Mucosa of descending colon (tissue), 3 donors: ENCODE measurements at regions not wholly inside any gene's neighbourhood (a gene's known extent, or its start where the extent isn't known, plus 50 kb on each side); places are given as distances from the start of the nearest gene placed in this dataset.

Experiments
- ATAC-seq: fragments of 200-7000 bp; cut with Tn5 transposase; one replicate; pipeline ENCODE4 v1.9.1; 2020; ENCODE audit warnings: mild to moderate bottlenecking, moderate library complexity
- DNase-seq, 3 donors: peaks; one replicate each; pipeline ENCODE4 v3.0.0-alpha.2; 2020
- H3K36me3 ChIP-seq: fragments of 200-600 bp; one replicate; pipeline ENCODE4 v1.8.0; 2021; ENCODE audit warnings: low read depth, mild to moderate bottlenecking
- H3K4me1 ChIP-seq: fragments of 200-600 bp; one replicate; pipeline ENCODE4 v1.8.0; 2021; ENCODE audit warnings: low read depth, mild to moderate bottlenecking
- H3K4me3 ChIP-seq: fragments of 200-600 bp; one replicate; pipeline ENCODE4 v1.8.0; 2021; ENCODE audit warnings: mild to moderate bottlenecking
- H3K9me3 ChIP-seq: fragments of 200-600 bp; one replicate; pipeline ENCODE4 v1.8.0; 2021; ENCODE audit warnings: mild to moderate bottlenecking
- intact Hi-C, 2 donors: fragments of 100-400 bp; cut with DNase I in 1 of 2; cut with micrococcal nuclease in 1 of 2; formaldehyde crosslinking; loops; one replicate each; pipeline versions ENCODE4 v1.11.0 to v1.11.1; 2022; cut with DNase I, micrococcal nuclease
- TF ChIP-seq, protein P1 (sequence below): fragments of 200-600 bp; IDR thresholded peaks from one replicate; pipeline ENCODE4 v1.8.0; 2022; ENCODE audit warnings: antibody characterized with exemption, mild to moderate bottlenecking
- donor health status: DM: no; HTN: no; CAD: no; lungs with moderate emphysema.
- donor health status: DM: no; HTN: no; CAD: no.
- donor health status: DM: no; HTN: yes; CAD: no.

- TF ChIP-seq, protein P1, sequence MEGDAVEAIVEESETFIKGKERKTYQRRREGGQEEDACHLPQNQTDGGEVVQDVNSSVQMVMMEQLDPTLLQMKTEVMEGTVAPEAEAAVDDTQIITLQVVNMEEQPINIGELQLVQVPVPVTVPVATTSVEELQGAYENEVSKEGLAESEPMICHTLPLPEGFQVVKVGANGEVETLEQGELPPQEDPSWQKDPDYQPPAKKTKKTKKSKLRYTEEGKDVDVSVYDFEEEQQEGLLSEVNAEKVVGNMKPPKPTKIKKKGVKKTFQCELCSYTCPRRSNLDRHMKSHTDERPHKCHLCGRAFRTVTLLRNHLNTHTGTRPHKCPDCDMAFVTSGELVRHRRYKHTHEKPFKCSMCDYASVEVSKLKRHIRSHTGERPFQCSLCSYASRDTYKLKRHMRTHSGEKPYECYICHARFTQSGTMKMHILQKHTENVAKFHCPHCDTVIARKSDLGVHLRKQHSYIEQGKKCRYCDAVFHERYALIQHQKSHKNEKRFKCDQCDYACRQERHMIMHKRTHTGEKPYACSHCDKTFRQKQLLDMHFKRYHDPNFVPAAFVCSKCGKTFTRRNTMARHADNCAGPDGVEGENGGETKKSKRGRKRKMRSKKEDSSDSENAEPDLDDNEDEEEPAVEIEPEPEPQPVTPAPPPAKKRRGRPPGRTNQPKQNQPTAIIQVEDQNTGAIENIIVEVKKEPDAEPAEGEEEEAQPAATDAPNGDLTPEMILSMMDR = no peak
- intact Hi-C loops = no loop called here
- no peak for DNase-seq
- no peaks in the 10 kb centered on the region for H3K4me1 ChIP-seq
- no peaks in the 10 kb centered on the region for H3K36me3 ChIP-seq
- no peaks in the 10 kb centered on the region for H3K9me3 ChIP-seq
- no peak for ATAC-seq
- H3K4me3 ChIP-seq = no peak overlapping the region
Observed at GRCh38 chr18:75133721-75134610, 75.0 kb downstream of the PTGR3 start.

- TF ChIP-seq, protein P1 = no peak
- H3K36me3 ChIP-seq = no peaks in the 10 kb centered on the region
- no peak for DNase-seq
- H3K4me1 ChIP-seq = no peaks in the 10 kb centered on the region
- no peak overlapping the region for H3K4me3 ChIP-seq
- H3K9me3 ChIP-seq = no peaks in the 10 kb centered on the region
- intact Hi-C loops = no loop called here
- ATAC-seq = no peak
Observed at GRCh38 chr18:75132931-75133525, 75.9 kb downstream of the PTGR3 start.

- H3K9me3 ChIP-seq = no peaks in the 10 kb centered on the region
- H3K4me1 ChIP-seq = peaks cover 2% of the 10 kb centered on the region
- ATAC-seq (no peak), DNase-seq (no peak)
- H3K36me3 ChIP-seq = no peaks in the 10 kb centered on the region
- TF ChIP-seq, protein P1 = no peak
- H3K4me3 ChIP-seq = no peak overlapping the region
- intact Hi-C loops = no loop called here
Observed at GRCh38 chr18:75132098-75132870, 76.7 kb downstream of the PTGR3 start.

GRCh38 chr18:75131381-75132000, 77.4 kb downstream of the PTGR3 start:
- H3K36me3 ChIP-seq = no peaks in the 10 kb centered on the region
- ATAC-seq = no peak
- TF ChIP-seq, protein P1 = no peak
- intact Hi-C loops = no loop called here
- H3K4me3 ChIP-seq = no peak overlapping the region
- DNase-seq = no peak
- no peaks in the 10 kb centered on the region for H3K9me3 ChIP-seq
- H3K4me1 ChIP-seq = peaks cover 5% of the 10 kb centered on the region

DNA sequence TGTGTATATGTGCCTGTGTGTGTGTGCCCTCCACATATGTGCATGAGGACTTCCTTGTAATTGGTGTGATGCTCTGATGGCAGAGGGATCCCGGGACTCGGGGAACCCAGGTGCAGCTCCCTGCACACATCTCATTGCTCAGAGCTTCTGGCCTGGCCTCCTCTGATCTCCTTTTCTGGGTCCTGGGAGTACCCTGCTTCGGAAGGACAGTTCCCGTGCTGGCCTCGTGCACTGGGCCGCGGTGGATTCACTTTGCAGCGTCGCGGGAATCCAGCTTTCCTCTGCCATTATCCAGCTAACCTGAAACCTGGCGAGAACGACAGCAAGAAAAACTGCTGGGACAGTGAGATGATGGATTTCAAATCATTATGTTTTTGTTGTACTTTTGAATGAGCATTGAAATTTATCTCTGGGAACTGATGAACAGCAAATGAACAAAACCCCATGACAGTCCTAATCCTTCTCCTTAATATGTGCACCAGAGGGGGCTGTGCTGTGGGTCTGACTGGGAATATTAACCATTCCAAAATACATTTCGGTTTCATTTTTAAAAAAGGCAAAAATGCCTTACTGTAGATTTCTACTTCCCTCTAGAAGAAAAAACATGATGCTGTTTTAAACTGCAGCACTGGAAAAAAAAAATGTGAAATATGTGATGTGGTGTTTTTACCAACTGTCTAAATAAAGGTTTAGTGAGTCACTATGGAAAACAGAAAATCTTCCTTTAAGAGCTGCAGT, 78.2 kb downstream of the PTGR3 start:
- ATAC-seq (no peak), DNase-seq (no peak)
- H3K36me3 ChIP-seq = no peaks in the 10 kb centered on the region
- H3K4me3 ChIP-seq = no peak overlapping the region
- H3K9me3 ChIP-seq = no peaks in the 10 kb centered on the region
- TF ChIP-seq, protein P1 = no peak
- peaks cover 5% of the 10 kb centered on the region for H3K4me1 ChIP-seq
- intact Hi-C loops = no loop called here
